Sigmoid colon (tissue), 4 donors: ENCODE measurements at regions not wholly inside any gene's neighbourhood (a gene's known extent, or its start where the extent isn't known, plus 50 kb on each side); places are given as distances from the start of the nearest gene placed in this dataset.

Source experiments
- EP300 ChIP-seq, 4 donors: sonication (generic); formaldehyde crosslinking; IDR thresholded peaks; one replicate each; pipeline ENCODE4 v1.6.1; 2017; ENCODE audit warnings: antibody characterized with exemption in 4 of 4
- POLR2AphosphoS5 ChIP-seq, 4 donors: sonication (generic); formaldehyde crosslinking; IDR thresholded peaks; one replicate each; pipeline ENCODE4 v1.6.1; 2017; ENCODE audit warnings: antibody characterized with exemption in 4 of 4
- TF ChIP-seq, protein P1 (sequence below), 4 experiments: fragments of 450-650 bp in 3 of 4; fragments of 200-600 bp in 1 of 4; IDR thresholded peaks; one replicate each; pipeline ENCODE4 v1.5.1; 2016 to 2019; ENCODE audit warnings: antibody characterized with exemption in 4 of 4, mild to moderate bottlenecking in 3 of 4, moderate library complexity in 2 of 4

- TF ChIP-seq POLR2AphosphoS5 (IDR thresholded peaks at IDR 0.05) (no peak), EP300 (IDR thresholded peaks at IDR 0.05) (no peak)
- TF ChIP-seq, protein P1, sequence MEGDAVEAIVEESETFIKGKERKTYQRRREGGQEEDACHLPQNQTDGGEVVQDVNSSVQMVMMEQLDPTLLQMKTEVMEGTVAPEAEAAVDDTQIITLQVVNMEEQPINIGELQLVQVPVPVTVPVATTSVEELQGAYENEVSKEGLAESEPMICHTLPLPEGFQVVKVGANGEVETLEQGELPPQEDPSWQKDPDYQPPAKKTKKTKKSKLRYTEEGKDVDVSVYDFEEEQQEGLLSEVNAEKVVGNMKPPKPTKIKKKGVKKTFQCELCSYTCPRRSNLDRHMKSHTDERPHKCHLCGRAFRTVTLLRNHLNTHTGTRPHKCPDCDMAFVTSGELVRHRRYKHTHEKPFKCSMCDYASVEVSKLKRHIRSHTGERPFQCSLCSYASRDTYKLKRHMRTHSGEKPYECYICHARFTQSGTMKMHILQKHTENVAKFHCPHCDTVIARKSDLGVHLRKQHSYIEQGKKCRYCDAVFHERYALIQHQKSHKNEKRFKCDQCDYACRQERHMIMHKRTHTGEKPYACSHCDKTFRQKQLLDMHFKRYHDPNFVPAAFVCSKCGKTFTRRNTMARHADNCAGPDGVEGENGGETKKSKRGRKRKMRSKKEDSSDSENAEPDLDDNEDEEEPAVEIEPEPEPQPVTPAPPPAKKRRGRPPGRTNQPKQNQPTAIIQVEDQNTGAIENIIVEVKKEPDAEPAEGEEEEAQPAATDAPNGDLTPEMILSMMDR (IDR thresholded peaks at IDR 0.05) = no peak
These were observed 1685.1 kb downstream of the RPA4 start for GRCh38 chrX:98568795-98569194.
